NT2/D1 (cell line): ENCODE measurements at regions not wholly inside any gene's neighbourhood (a gene's known extent, or its start where the extent isn't known, plus 50 kb on each side); places are given as distances from the start of the nearest gene placed in this dataset.

ENCODE experiments used
- DNase-seq: peaks from one replicate; pipeline ENCODE4 v3.0.0-alpha.2; 2011; ENCODE audit warnings: low read depth, low spot score
- H3K27me3 ChIP-seq: 2 replicates; pipeline ENCODE4 v1.6.0; 2011; ENCODE audit warnings: mild to moderate bottlenecking; ENCODE audit not compliant: insufficient read length, insufficient read depth
- H3K36me3 ChIP-seq: 2 replicates; pipeline ENCODE4 v1.6.1; 2011; ENCODE audit warnings: mild to moderate bottlenecking, low read length, mixed read lengths; ENCODE audit not compliant: insufficient read depth, insufficient read length
- H3K4me1 ChIP-seq: 2 replicates; pipeline ENCODE4 v1.5.1; 2011; ENCODE audit not compliant: insufficient read depth, insufficient read length
- H3K4me3 ChIP-seq: 2 replicates; pipeline ENCODE4 v1.5.1; 2011; ENCODE audit warnings: low read depth; ENCODE audit not compliant: insufficient read length
- H3K9ac ChIP-seq: 2 replicates; pipeline ENCODE4 v1.6.0; 2011; ENCODE audit warnings: low read depth; ENCODE audit not compliant: insufficient read length
- H3K9me3 ChIP-seq: 2 replicates; pipeline ENCODE4 v1.5.1; 2011; ENCODE audit warnings: mild to moderate bottlenecking, low read length; ENCODE audit not compliant: insufficient read depth
- SUZ12 ChIP-seq: IDR thresholded peaks from 2 replicates; pipeline ENCODE4 v1.6.1; 2011; ENCODE audit not compliant: insufficient read length, insufficient read depth; ENCODE audit errors: extremely low read depth
- YY1 ChIP-seq: IDR thresholded peaks from 2 replicates; pipeline ENCODE4 v1.6.1; 2011; ENCODE audit not compliant: insufficient read length, insufficient read depth
- ZNF274 ChIP-seq: IDR thresholded peaks from 2 replicates; pipeline ENCODE4 v1.6.1; 2011; ENCODE audit warnings: mild to moderate bottlenecking, low read depth, low read length

- TF ChIP-seq ZNF274 (no peak), SUZ12 (no peak), YY1 (no peak)
- Histone ChIP-seq H3K36me3 (no peaks in the 10 kb centered on the region), H3K9me3 (no peaks in the 10 kb centered on the region), H3K4me3 (no peak overlapping the region), H3K4me1 (no peaks in the 10 kb centered on the region), H3K9ac (no peak overlapping the region), H3K27me3 (no peaks in the 10 kb centered on the region)
- DNase-seq = no peak
Measured at GRCh38 chr11:112469376-112469775, 208.7 kb upstream of the PLET1 start.

DNA sequence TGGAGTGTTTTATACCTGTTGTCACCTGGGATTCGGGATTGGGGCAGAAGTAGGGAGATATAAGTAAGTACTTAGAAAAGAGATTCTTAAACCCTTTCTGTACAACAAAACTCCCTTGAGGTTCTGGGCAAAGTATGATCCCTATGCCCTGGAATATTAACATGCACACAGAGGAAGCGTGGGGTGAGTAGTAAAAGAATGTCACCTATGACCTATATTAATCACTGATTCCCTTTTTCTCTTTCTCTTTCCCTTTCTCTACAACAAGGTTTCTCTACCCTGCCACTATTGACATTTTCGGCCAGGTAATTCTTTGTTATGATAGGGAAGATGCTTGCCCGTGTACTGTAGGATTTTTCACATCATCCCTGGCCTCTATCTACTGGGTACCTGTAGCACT, 209.7 kb upstream of the PLET1 start:
- H3K4me3 ChIP-seq = no peak overlapping the region
- no peaks in the 10 kb centered on the region for H3K36me3 ChIP-seq
- no peaks in the 10 kb centered on the region for H3K27me3 ChIP-seq
- TF ChIP-seq SUZ12 = no peak
- TF ChIP-seq ZNF274 = no peak
- TF ChIP-seq YY1 = no peak
- no peak overlapping the region for H3K9ac ChIP-seq
- H3K9me3 ChIP-seq = no peaks in the 10 kb centered on the region
- H3K4me1 ChIP-seq = no peaks in the 10 kb centered on the region
- DNase-seq = no peak

DNA sequence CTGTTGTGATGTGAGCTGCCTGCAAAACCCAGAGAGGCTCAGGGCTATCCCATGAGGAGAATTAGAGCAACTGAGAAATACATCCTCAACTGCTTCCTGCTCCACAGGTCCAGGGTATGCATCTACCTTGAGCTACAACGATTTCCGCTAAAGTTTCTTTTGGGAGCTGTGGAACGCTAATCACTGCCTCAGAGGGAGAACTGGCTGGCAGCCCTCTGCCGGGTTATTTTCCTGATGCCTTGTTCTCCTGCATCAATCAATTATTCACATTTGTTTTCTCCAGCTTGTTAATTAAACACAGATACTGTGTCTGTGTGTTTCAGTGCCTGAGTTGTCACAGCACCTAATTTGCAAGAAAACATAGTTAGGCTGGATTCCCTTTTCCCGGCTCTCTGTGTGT, 211.1 kb upstream of the PLET1 start:
- no peak for DNase-seq
- TF ChIP-seq ZNF274 (no peak), YY1 (no peak), SUZ12 (no peak)
- no peaks in the 10 kb centered on the region for H3K9me3 ChIP-seq
- no peaks in the 10 kb centered on the region for H3K4me1 ChIP-seq
- H3K4me3 ChIP-seq = no peak overlapping the region
- no peaks in the 10 kb centered on the region for H3K36me3 ChIP-seq
- no peaks in the 10 kb centered on the region for H3K27me3 ChIP-seq
- H3K9ac ChIP-seq = no peak overlapping the region

- H3K4me1 ChIP-seq = no peaks in the 10 kb centered on the region
- no peak overlapping the region for H3K9ac ChIP-seq
- H3K9me3 ChIP-seq = no peaks in the 10 kb centered on the region
- no peak for TF ChIP-seq YY1
- no peak for TF ChIP-seq ZNF274
- no peak for TF ChIP-seq SUZ12
- no peaks in the 10 kb centered on the region for H3K27me3 ChIP-seq
- no peaks in the 10 kb centered on the region for H3K36me3 ChIP-seq
- no peak for DNase-seq
- H3K4me3 ChIP-seq = no peak overlapping the region
Measured at GRCh38 chr11:112477152-112477551, 216.5 kb upstream of the PLET1 start.

DNA sequence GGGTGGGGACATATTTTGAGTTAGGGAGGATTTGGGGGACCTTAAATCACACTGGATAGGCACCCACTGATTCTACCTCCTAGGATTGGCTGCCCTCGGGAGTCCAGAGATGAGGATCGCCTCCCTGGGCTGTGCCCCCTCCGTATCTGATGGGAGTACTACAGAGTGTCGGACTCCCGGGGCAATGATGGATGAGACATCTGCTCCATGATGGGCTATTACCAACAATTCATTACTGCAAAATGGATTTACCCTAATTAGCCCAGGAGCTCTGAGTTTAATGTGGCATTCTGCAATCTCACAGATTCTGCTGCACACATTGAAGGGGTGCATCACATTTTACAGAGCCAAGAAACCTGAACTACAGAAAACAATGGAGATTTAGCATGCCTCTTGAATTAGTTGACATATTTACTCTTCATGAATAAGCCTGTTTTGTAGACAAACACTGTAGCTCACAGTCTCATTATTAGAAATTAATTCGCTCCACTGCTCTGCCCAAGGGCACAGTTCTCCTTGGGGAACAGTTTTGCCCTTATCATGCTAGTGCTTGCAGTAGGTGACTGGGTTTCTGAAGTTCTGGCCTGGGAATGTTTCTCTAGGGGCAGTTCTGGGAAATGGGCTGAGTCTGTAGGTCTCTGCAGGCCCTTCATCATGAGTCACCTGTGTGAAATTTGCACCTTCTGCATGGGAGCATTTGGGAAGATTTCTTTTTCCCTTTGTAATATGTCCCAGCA, 217.1 kb upstream of the PLET1 start:
- Histone ChIP-seq H3K9me3 (no peaks in the 10 kb centered on the region), H3K27me3 (no peaks in the 10 kb centered on the region), H3K4me3 (no peak overlapping the region), H3K36me3 (no peaks in the 10 kb centered on the region), H3K9ac (no peak overlapping the region), H3K4me1 (no peaks in the 10 kb centered on the region)
- no peak for DNase-seq
- TF ChIP-seq SUZ12 (no peak), ZNF274 (no peak), YY1 (no peak)

GRCh38 chr11:112478806-112479205, 218.1 kb upstream of the PLET1 start:
- H3K9ac ChIP-seq = no peak overlapping the region
- TF ChIP-seq ZNF274 (no peak), YY1 (no peak), SUZ12 (no peak)
- DNase-seq = no peak
- no peaks in the 10 kb centered on the region for H3K4me1 ChIP-seq
- H3K36me3 ChIP-seq = no peaks in the 10 kb centered on the region
- no peaks in the 10 kb centered on the region for H3K27me3 ChIP-seq
- no peak overlapping the region for H3K4me3 ChIP-seq
- no peaks in the 10 kb centered on the region for H3K9me3 ChIP-seq

DNA sequence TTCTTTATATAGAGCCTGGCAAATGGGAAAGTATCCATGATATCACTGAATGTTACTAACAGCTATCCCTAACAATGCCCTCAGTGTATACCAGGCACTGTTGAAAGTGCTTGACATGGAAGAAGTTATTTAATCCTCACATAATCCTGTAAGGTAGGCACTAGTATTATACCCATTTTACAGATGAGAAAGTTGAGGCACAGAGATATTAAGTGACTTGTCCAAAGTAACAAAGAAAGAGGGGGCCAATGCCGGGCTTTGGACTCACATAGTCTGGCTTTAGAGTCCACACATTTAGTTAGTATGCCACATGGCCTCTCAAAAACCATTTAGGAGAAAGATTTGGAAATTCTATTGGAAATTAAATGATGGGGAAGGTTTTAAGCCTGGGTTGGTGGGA, 220.8 kb upstream of the PLET1 start:
- Histone ChIP-seq H3K9me3 (no peaks in the 10 kb centered on the region), H3K9ac (no peak overlapping the region), H3K27me3 (no peaks in the 10 kb centered on the region), H3K4me3 (no peak overlapping the region), H3K36me3 (no peaks in the 10 kb centered on the region), H3K4me1 (no peaks in the 10 kb centered on the region)
- DNase-seq = no peak
- TF ChIP-seq SUZ12 (no peak), ZNF274 (no peak), YY1 (no peak)

- DNase-seq = no peak
- Histone ChIP-seq H3K4me1 (no peaks in the 10 kb centered on the region), H3K4me3 (no peak overlapping the region)
Measured at GRCh38 chr11:112481893-112482292, 221.2 kb upstream of the PLET1 start.

More at GRCh38 chr11:112481893-112482292, 221.2 kb upstream of the PLET1 start:
- no peaks in the 10 kb centered on the region for H3K36me3 ChIP-seq
- no peaks in the 10 kb centered on the region for H3K9me3 ChIP-seq
- TF ChIP-seq ZNF274 (no peak), SUZ12 (no peak), YY1 (no peak)
- no peak overlapping the region for H3K9ac ChIP-seq
- no peaks in the 10 kb centered on the region for H3K27me3 ChIP-seq
